ENCODE measurements at regions not wholly inside any gene's neighbourhood (a gene's known extent, or its start where the extent isn't known, plus 50 kb on each side); places are given as distances from the start of the nearest gene placed in this dataset.

GRCh38 chr5:99949969-99950524 lies 585.1 kb upstream of the FAM174A start:
- no peak for TF ChIP-seq CTCF (IDR thresholded peaks at IDR 0.05)
- TF ChIP-seq POLR2A (IDR thresholded peaks at IDR 0.05) = no peak
